ENCODE measurements at regions not wholly inside any gene's neighbourhood (a gene's known extent, or its start where the extent isn't known, plus 50 kb on each side); places are given as distances from the start of the nearest gene placed in this dataset.

- TF ChIP-seq HDAC2 (IDR thresholded peaks at IDR 0.05; ENCODE audit: borderline replicate concordance in 1 of 2, low read depth in 2 of 2, low read length in 2 of 2) = 0 out of 4 replicates have a peak, but pooled peaks of 1 of the 2 experiments have one; percentile 50
- no peak for TF ChIP-seq SP4 (IDR thresholded peaks at IDR 0.05; ENCODE audit: low read length)
- TF ChIP-seq CHD2 (IDR thresholded peaks at IDR 0.05; ENCODE audit: low read length) = no peak
- peak; percentile 78 for TF ChIP-seq KDM1A (IDR thresholded peaks at IDR 0.05; ENCODE audit: borderline replicate concordance, low read length)
- TF ChIP-seq NANOG (IDR thresholded peaks at IDR 0.05; ENCODE audit: insufficient read depth, low read depth, low read length, poor library complexity, severe bottlenecking) = no peak
- Histone ChIP-seq H2BK12ac (ENCODE audit: low read depth, low read length) (no peak overlapping the region), H3K4me2 (ENCODE audit: insufficient read depth in 1 of 2, low read depth in 2 of 2, low read length in 2 of 2) (no peak overlapping the region), H2AFZ (ENCODE audit: low read length) (no peak overlapping the region), H3K9me3 (ENCODE audit: insufficient read depth in 2 of 2, low read depth in 1 of 2, low read length in 1 of 2) (no peaks in the 10 kb centered on the region), H3K56ac (replicated peaks; ENCODE audit: insufficient read length, low read depth, low read length) (no peak overlapping the region), H3K18ac (ENCODE audit: extremely low read depth, low read length) (no peak overlapping the region), H4K5ac (ENCODE audit: insufficient read length, low read depth, low read length) (no peak overlapping the region), H3K23me2 (ENCODE audit: low read depth, low read length) (no peaks in the 10 kb centered on the region), H3K14ac (ENCODE audit: insufficient read length) (no peak overlapping the region), H3K4me1 (replicated peaks in 1 of 4; ENCODE audit: control insufficient read depth in 3 of 4, insufficient read depth in 4 of 4, low read length in 3 of 4) (peaks cover 0 to 4% (median 2%) of the 10 kb centered on the region in 4 experiments; a peak in 5 of 7 replicates), H4K8ac (ENCODE audit: extremely low read depth, insufficient read depth, low read length) (no peak overlapping the region), H3K27ac (ENCODE audit: low read depth, low read length) (no peak overlapping the region), H3K9ac (replicated peaks in 1 of 4; ENCODE audit: extremely low read depth in 1 of 4, low read depth in 3 of 4, low read length in 3 of 4) (no peak overlapping the region), H2BK120ac (replicated peaks; ENCODE audit: low read depth, low read length) (no peak overlapping the region), H4K20me1 (replicated peaks in 1 of 2; ENCODE audit: control insufficient read depth in 1 of 2, insufficient read depth in 2 of 2, low read length in 2 of 2) (no peaks in the 10 kb centered on the region), H2AK5ac (ENCODE audit: low read depth, low read length) (no peak overlapping the region), H3K27me3 (replicated peaks in 1 of 4; ENCODE audit: control insufficient read depth in 3 of 4, extremely low read depth in 1 of 4, insufficient read depth in 3 of 4, low read length in 3 of 4) (peaks cover 0 to 4% (median under 1%) of the 10 kb centered on the region in 4 experiments; a peak in 3 of 7 replicates), H3K36me3 (ENCODE audit: control insufficient read depth in 2 of 4, insufficient read depth in 4 of 4, low read length in 3 of 4) (no peaks in the 10 kb centered on the region), H2BK5ac (ENCODE audit: low read depth, low read length) (no peak overlapping the region), H3K23ac (ENCODE audit: insufficient read length) (no peak overlapping the region), H3K79me2 (ENCODE audit: control insufficient read depth in 1 of 2, insufficient read depth in 2 of 2, low read length in 2 of 2) (no peaks in the 10 kb centered on the region), H4K91ac (replicated peaks; ENCODE audit: insufficient read length, low read length) (no peak overlapping the region), H2BK15ac (ENCODE audit: low read length) (no peak overlapping the region), H3K4me3 (ENCODE audit: extremely low read depth in 1 of 4, insufficient read depth in 2 of 4, low read depth in 3 of 4, low read length in 4 of 4) (no peak overlapping the region), H3K79me1 (ENCODE audit: low read depth, low read length) (no peaks in the 10 kb centered on the region), H2BK20ac (ENCODE audit: low read length) (no peak overlapping the region), H3K4ac (replicated peaks; ENCODE audit: insufficient read length, low read depth, low read length) (no peak overlapping the region)
- FAIRE-seq (no peak), DNase-seq (ENCODE audit: low read depth in 1 of 2, low spot score in 2 of 2) (no peak)
- 94% methylated on average over 4 of the region's 4 CpGs; no CpG with 5 or more reads in 1 of the 2 experiments for WGBS, 2 experiments (ENCODE audit: extremely low coverage in 1 of 2, insufficient coverage in 1 of 2, insufficient read length in 1 of 2, insufficient replicate concordance in 2 of 2, low coverage in 1 of 2, low lambda C conversion rate in 2 of 2, missing lambda C conversion rate in 1 of 2)
- CTCF ChIA-PET (ENCODE audit: partially characterized antibody) = interaction anchor here (0.7 to 10.6 kb wide), 11 partner anchors 8 to 284 kb away, joined by 3 to 175 read pairs (median 5); partner anchors contain the start of gene SDK2
- POLR2A ChIA-PET (ENCODE audit: partially characterized antibody) = no interaction called here
Measured at GRCh38 chr17:73707358-73707757, 63.1 kb upstream of the SDK2 start.
